GM18502 (cell line): ENCODE measurements at regions not wholly inside any gene's neighbourhood (a gene's known extent, or its start where the extent isn't known, plus 50 kb on each side); places are given as distances from the start of the nearest gene placed in this dataset.
"Not testable (repeated sequence)": the region's sequence is repeated elsewhere in the genome, so short reads cannot be mapped to it uniquely, and the experiment has no call there.

ENCODE experiments used
- ATAC-seq: cut with Tn5 transposase; IDR thresholded peaks from one replicate; pipeline ENCODE4 v1.9.1; 2021; ENCODE audit warnings: mild to moderate bottlenecking; ENCODE audit not compliant: unreplicated experiment, poor library complexity

GRCh38 chr15:59794229-59794886 is 105.2 kb upstream of the BNIP2 start:
- ATAC-seq: no peak

- no peak for ATAC-seq
These were observed 103.2 kb upstream of the BNIP2 start for GRCh38 chr15:59792359-59792758.

GRCh38 chr15:59791755-59792154 is 102.6 kb upstream of the BNIP2 start:
- ATAC-seq: no peak

- ATAC-seq: no peak
These were observed 102.0 kb upstream of the BNIP2 start for GRCh38 chr15:59791079-59791478.

GRCh38 chr15:59786466-59786865 is 97.3 kb upstream of the BNIP2 start:
- not testable (repeated sequence) for ATAC-seq

- ATAC-seq: not testable (repeated sequence)
These were observed 96.9 kb upstream of the BNIP2 start for GRCh38 chr15:59785981-59786380.

GRCh38 chr15:59783774-59784520 is 94.8 kb upstream of the BNIP2 start:
- ATAC-seq: not testable (repeated sequence)

GRCh38 chr15:59779110-59779509 is 90.0 kb upstream of the BNIP2 start:
- ATAC-seq: no peak

GRCh38 chr15:59764775-59765174 is 75.7 kb upstream of the BNIP2 start:
- no peak for ATAC-seq

GRCh38 chr15:59762558-59762957 is 73.4 kb upstream of the BNIP2 start:
- no peak for ATAC-seq

GRCh38 chr15:59760256-59760655 is 71.1 kb upstream of the BNIP2 start:
- ATAC-seq: not testable (repeated sequence)

- no peak for ATAC-seq
These were observed 62.7 kb upstream of the BNIP2 start for GRCh38 chr15:59751552-59752413.

GRCh38 chr15:59746777-59747176 is 57.7 kb upstream of the BNIP2 start:
- ATAC-seq: no peak

- ATAC-seq: no peak
These were observed 52.3 kb upstream of the BNIP2 start for GRCh38 chr15:59741274-59741906.

GRCh38 chr15:59739557-59740186 is 50.6 kb upstream of the BNIP2 start:
- no peak for ATAC-seq
